HFF-Myc (cell line): ENCODE measurements at regions not wholly inside any gene's neighbourhood (a gene's known extent, or its start where the extent isn't known, plus 50 kb on each side); places are given as distances from the start of the nearest gene placed in this dataset.

Source experiments
- DNase-seq: peaks from one replicate; pipeline ENCODE4 v3.0.0-alpha.2; 2011; ENCODE audit warnings: low read depth; ENCODE audit errors: extremely low read depth
- H3K4me3 ChIP-seq: replicated peaks from 2 replicates; pipeline ENCODE4 v1.5.1; 2011; ENCODE audit warnings: low read depth, mild to moderate bottlenecking, control low read depth, low read length
- TF ChIP-seq, protein P1 (sequence below): IDR thresholded peaks from 2 replicates; pipeline ENCODE4 v1.5.1; 2012; ENCODE audit warnings: mild to moderate bottlenecking, low read depth, low read length, control low read depth; ENCODE audit errors: missing control alignments

DNA sequence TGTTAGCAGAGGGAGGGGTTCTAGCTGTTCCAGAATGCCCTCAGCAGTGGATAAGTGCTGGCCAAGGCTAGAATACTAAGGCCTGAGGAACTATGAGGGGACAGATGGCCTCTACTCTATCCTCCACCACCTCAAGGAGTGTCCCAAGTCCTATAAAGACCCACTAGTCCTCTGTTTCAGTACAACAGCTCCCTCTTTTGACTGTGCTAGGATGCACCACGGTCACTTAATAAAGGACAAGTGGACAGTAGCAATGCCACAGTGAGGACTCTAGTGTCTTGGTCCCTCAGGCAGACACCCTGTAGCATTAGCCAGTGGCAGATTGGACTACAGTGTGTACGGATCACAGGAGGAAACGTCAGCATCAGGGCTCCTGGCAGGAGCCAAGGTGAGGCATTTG lies 171.8 kb upstream of the PROK2 start:
- TF ChIP-seq, protein P1, sequence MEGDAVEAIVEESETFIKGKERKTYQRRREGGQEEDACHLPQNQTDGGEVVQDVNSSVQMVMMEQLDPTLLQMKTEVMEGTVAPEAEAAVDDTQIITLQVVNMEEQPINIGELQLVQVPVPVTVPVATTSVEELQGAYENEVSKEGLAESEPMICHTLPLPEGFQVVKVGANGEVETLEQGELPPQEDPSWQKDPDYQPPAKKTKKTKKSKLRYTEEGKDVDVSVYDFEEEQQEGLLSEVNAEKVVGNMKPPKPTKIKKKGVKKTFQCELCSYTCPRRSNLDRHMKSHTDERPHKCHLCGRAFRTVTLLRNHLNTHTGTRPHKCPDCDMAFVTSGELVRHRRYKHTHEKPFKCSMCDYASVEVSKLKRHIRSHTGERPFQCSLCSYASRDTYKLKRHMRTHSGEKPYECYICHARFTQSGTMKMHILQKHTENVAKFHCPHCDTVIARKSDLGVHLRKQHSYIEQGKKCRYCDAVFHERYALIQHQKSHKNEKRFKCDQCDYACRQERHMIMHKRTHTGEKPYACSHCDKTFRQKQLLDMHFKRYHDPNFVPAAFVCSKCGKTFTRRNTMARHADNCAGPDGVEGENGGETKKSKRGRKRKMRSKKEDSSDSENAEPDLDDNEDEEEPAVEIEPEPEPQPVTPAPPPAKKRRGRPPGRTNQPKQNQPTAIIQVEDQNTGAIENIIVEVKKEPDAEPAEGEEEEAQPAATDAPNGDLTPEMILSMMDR, result no peak
- no peak for DNase-seq
- no peak overlapping the region for H3K4me3 ChIP-seq

DNA sequence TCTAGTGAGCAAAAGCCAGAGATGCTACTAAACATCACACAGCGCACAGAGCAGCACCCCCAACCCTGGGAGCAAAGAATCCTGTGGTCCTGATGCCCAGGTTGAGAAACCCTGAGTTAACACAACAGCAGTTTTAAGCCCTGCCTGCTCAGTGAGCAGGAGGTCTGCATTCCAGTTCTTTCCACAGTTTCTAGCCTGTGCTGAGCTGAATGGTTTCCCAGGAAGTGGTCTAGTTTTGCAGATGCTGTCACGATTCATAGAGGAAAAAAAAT lies 171.1 kb upstream of the PROK2 start:
- TF ChIP-seq, protein P1, result no peak
- DNase-seq, result no peak
- no peak overlapping the region for H3K4me3 ChIP-seq

DNA sequence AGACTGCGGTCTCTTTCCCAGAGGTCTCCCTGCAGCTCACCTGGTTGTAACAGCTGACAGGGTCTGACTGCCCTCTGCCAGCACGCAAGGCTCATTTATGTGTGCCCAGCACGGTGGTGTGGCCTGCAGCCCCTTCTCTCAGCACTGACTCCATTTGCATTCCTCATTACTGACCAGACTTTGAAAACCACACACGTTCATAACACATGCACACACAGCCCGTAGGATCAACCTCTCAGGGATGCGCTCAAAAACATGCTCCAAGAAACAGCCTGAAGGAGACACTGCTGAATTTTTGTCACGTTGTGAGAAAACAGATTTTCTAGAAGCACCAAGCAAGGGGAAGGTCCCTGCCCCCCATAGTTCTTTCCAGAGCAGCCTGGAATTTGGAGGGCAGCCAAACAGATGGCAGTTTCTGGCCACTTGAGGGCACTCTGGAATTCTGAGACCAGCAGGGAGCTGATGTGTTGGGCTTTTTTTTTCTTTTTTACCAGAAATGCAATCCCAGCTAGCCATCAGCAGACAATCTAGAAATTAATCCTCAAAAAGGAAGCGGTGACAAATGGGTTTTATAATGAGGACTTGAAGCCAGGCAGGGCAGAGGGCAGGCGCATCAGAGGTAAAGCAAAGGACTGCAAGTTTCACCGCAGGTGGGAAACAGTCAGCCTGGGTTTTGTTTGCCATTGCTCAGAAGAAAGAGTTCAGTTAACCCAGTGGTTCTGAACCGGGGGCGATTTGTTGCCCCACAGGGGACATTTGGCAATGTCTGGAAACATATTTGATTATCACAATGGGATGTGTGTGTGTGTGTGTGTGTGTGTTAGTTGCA lies 170.5 kb upstream of the PROK2 start:
- TF ChIP-seq, protein P1, result peak; percentile 73
- DNase-seq, result peak; percentile 75
- H3K4me3 ChIP-seq, result no peak overlapping the region

DNA sequence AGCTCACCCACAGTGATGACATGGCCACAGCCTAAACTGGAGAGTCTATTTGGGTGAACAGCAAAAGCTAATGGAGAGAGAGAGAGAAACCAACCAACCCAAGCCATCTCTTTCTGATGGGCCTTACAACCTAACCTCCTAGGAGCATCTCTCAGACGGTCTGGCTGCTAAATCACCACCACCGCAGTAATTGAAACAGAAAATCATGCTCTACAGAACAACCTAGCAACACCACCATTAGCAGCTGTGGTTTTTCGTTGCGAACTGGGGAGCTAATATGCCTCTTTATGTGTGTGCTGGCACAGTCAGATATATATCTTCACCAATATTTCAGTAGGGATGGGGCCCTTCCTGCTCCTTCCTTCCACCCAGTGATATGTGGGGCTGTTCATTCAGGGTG lies 166.9 kb upstream of the PROK2 start:
- no peak overlapping the region for H3K4me3 ChIP-seq
- TF ChIP-seq, protein P1, result no peak
- DNase-seq, result no peak

DNA sequence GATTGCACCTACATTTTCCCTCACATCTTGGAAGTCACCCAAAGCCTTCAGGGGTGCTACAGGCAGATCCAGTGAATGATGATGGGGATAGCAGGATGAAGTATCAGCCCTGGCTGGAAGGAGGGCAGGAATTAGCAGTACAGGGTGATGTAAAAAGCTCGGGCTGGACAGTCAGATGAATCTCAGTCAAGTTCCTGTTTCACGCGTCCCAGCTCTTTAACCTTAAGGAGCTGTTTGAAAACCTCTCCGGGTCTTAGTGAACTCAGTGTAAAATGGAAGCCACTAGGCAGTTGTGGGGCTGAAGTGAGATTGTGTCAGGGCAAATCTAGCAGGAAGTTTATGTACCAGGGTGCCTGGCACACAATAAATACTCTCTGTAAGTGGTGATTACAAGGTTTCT lies 166.4 kb upstream of the PROK2 start:
- H3K4me3 ChIP-seq, result no peak overlapping the region
- TF ChIP-seq, protein P1, result no peak
- no peak for DNase-seq

DNA sequence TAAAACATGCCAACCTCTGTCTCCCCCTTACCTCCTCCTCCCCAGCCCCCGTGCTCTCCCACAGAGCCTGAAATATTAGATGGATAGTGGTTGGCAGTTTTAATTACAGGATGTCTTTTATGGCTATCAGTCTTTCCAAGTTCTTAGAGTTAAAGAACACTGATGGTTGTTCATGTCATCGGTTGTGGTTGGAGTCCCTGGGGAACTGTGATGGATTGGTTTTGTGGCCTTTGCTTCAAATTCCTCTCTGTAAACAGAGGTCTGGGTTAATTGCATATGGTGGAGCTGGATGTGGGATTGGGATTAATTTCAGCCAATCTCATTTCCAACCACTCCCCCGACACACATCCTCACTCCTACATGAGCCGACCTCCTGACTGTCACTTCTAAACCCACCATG lies 164.5 kb upstream of the PROK2 start:
- H3K4me3 ChIP-seq, result no peak overlapping the region
- TF ChIP-seq, protein P1, result no peak
- DNase-seq, result no peak

DNA sequence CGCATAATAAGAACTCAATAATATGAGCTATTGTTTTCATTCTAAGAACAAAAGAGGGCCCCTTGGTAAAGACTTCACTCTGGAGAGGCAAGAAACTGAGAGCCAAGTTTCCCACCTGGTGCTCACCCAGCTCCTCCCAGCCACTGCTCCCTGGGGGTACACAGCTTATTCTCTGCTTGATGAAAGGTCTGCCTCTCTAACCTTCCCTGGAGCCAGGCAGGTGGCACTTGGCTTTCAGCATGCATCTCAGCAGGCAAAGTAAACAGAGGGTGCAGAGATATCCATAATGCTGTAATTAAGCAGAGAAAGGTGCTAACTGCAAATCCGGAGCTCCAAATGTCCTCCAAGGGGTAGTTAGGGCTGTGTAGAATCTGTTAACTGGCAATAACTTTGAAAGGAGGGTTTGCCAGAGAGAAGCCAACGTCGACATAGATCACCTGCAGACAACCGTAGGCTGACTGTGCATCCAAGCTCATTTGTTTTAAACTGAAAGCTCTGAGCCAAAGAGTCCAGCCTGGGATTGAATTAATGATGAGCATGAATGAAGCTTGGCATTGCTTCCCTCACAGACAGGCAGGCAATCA lies 159.6 kb upstream of the PROK2 start:
- DNase-seq, result no peak
- TF ChIP-seq, protein P1, result no peak
- no peak overlapping the region for H3K4me3 ChIP-seq
